Fibroblast of villous mesenchyme (primary cell): ENCODE measurements at regions not wholly inside any gene's neighbourhood (a gene's known extent, or its start where the extent isn't known, plus 50 kb on each side); places are given as distances from the start of the nearest gene placed in this dataset.
A peak's percentile ranks its signal among the peaks of the same experiment; 100 is the strongest.

Experiments
- DNase-seq: peaks from one replicate; pipeline ENCODE4 v3.0.0-alpha.2; 2010; ENCODE audit warnings: low read depth
- H3K4me3 ChIP-seq: 2 replicates; pipeline ENCODE4 v1.5.1; 2011; ENCODE audit warnings: low read depth, mild to moderate bottlenecking, low read length
- CTCF ChIP-seq: IDR thresholded peaks from 2 replicates; pipeline ENCODE4 v1.5.1; 2012; ENCODE audit warnings: low read depth, mild to moderate bottlenecking, low read length; ENCODE audit not compliant: insufficient read depth

- DNase-seq: no peak
- H3K4me3 ChIP-seq: no peak overlapping the region
- TF ChIP-seq CTCF: no peak
Measured at GRCh38 chr21:39097335-39097861, 85.9 kb downstream of the PSMG1 start.

- no peak for TF ChIP-seq CTCF
- H3K4me3 ChIP-seq: no peak overlapping the region
- DNase-seq: no peak
Measured at GRCh38 chr21:39096754-39097153, 86.5 kb downstream of the PSMG1 start.

GRCh38 chr21:39095681-39096080 lies 87.6 kb downstream of the PSMG1 start:
- H3K4me3 ChIP-seq: no peak overlapping the region
- no peak for DNase-seq
- no peak for TF ChIP-seq CTCF

GRCh38 chr21:39094847-39095579 lies 88.2 kb downstream of the PSMG1 start:
- TF ChIP-seq CTCF: no peak

GRCh38 chr21:39094087-39094780 lies 89.0 kb downstream of the PSMG1 start:
- TF ChIP-seq CTCF: no peak
- DNase-seq: no peak
- no peak overlapping the region for H3K4me3 ChIP-seq

More at GRCh38 chr21:39094847-39095579, 88.2 kb downstream of the PSMG1 start:
- no peak overlapping the region for H3K4me3 ChIP-seq
- DNase-seq: peak; percentile 100

GRCh38 chr21:39093526-39093925 lies 89.7 kb downstream of the PSMG1 start:
- no peak for TF ChIP-seq CTCF
- H3K4me3 ChIP-seq: no peak overlapping the region

More at GRCh38 chr21:39093526-39093925, 89.7 kb downstream of the PSMG1 start:
- no peak for DNase-seq
